NCI-H146 treated with DMSO at 0.1 percent for 48 hours (cell line): ENCODE measurements at regions not wholly inside any gene's neighbourhood (a gene's known extent, or its start where the extent isn't known, plus 50 kb on each side); places are given as distances from the start of the nearest gene placed in this dataset.

Experiments
- DNase-seq: peaks from one replicate; lab custom pipeline; 2025; ENCODE audit not compliant: unreplicated experiment; lab: John Stamatoyannopoulos, UW

DNA sequence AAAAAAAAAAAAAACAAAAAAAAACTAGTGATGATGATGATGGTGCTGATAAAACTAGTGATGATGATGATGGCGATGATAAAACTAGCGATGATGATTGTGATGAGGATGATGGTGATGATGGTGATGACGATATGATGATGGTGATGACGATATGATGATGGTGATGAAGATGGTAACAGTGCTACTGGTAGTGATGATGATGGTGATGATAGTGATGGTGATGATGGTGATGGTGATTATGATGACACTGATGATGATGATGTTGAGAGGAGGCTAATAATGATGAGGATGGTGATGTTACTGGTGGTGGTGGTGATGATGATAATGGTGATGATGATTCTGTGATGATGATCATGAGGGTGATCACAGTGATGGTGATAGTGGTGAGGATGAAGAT is 345.5 kb upstream of the CDH4 start:
- no peak for DNase-seq

DNA sequence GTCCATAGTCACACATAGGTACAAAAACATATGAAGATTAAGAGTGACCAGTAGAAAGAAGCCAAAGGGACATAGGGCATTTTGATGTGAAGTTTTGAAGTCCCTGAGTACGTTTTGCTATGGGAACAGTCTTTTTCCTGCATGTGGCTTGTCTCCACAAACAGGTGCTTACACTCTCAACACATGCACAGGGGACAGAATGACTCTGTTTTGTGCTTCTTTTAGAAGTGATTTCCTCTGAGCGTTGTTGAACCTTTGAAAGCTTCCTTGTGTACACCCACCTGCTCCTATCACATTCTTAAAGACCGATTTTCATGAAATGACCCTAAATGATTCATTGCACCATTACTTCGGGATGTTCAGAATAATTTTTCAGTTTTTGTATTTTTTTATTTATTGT is 338.8 kb upstream of the CDH4 start:
- DNase-seq, result no peak

DNA sequence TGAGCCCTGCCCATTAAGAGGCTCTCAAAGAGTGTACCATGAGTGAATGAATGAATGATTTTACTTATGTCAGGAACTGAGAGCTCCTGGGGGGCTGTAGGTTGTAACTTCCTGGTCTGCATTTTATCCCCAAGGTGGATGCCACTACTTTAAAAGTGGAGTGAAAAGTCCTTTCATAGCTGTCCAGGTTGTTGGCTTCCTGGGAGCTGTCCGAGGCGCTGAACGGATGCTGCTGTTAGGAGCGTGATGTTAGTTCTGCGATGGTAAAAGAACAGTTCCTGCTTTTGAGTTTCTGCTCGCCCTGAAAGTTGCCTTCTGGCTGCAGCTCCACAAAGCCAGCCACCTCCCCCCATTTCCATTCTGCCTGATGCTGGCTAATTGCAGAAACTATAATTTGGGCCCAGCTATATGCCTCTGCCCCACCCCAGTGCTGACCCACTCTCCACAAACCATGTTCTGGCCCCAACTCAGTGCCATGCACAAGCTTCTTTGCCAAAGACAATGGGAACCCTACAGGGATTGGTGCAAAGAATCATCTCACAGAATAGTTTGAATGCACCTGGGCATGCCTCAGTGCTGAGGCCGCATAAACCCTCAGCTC is 330.9 kb upstream of the CDH4 start:
- no peak for DNase-seq

GRCh38 chr20:60926831-60927230 is 325.2 kb upstream of the CDH4 start:
- DNase-seq, result no peak

GRCh38 chr20:60928341-60928740 is 323.7 kb upstream of the CDH4 start:
- DNase-seq, result no peak

- no peak for DNase-seq
These were observed 321.9 kb upstream of the CDH4 start for GRCh38 chr20:60930023-60930790.

DNA sequence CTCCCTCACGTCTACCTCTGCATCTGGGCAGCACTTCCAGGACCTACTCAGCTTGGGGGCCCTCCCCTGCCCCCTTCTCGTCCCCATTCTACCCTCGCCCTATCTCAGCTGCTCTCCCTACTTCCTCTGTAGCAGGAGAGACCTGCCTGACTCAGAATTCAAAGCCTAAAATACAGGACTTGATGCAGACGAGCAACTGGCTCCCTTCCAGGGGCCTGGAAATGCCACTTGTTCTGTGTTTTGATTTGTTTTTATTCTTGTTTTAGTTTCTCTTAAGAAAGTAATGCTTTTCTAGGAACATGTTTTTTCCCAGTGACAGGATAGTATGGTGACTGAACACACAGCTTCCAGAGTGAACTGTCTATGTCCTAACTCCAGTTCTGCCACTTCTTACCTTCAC is 320.4 kb upstream of the CDH4 start:
- no peak for DNase-seq

GRCh38 chr20:60934724-60935123 is 317.3 kb upstream of the CDH4 start:
- DNase-seq, result no peak

GRCh38 chr20:60935971-60936370 is 316.1 kb upstream of the CDH4 start:
- DNase-seq, result no peak

GRCh38 chr20:60937585-60937984 is 314.5 kb upstream of the CDH4 start:
- no peak for DNase-seq

GRCh38 chr20:60941379-60941778 is 310.7 kb upstream of the CDH4 start:
- no peak for DNase-seq

GRCh38 chr20:60947819-60948218 is 304.2 kb upstream of the CDH4 start:
- no peak for DNase-seq

- no peak for DNase-seq
These were observed 303.8 kb upstream of the CDH4 start for GRCh38 chr20:60948224-60948623.

DNA sequence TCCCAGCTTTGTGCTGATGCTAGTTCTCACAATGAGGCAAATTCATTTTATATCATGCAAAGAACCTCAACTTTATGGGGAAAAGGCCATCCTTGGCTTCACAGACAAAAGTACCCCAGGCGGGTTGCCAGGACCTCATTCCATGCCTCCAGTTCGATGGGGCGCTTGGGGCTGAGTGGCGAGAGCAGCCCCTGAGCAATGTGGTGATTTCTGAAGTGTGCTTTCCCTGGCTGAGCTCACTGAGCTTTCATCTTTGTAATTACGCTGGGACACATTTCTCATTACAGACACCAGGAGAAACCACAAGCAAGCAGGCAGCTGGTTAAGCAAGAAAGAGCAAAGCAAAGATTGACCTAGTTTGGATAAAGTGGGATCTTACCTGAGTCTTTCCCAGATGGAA is 301.5 kb upstream of the CDH4 start:
- DNase-seq, result no peak

- no peak for DNase-seq
These were observed 301.1 kb upstream of the CDH4 start for GRCh38 chr20:60950974-60951373.

DNA sequence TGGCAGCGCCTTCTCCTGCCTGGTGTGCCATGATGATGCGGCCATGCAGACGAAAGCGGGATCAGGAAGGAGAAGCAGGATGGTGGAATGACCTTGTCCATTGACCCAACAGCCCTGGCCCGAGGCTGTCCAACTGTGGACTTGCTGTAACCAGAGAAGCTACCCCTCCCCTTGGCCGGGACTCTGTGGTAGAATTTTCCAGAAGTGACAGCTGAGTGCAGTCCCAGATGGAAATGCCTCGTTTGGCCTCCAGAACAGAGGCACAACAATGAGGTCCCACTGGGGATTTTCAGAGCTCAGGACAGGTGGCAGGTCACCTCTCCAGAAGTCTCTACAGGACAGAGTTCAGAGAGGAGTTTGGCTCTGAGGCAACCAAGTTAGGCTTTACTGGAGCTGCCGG is 299.2 kb upstream of the CDH4 start:
- no peak for DNase-seq

GRCh38 chr20:60953321-60953720 is 298.7 kb upstream of the CDH4 start:
- DNase-seq, result no peak

DNA sequence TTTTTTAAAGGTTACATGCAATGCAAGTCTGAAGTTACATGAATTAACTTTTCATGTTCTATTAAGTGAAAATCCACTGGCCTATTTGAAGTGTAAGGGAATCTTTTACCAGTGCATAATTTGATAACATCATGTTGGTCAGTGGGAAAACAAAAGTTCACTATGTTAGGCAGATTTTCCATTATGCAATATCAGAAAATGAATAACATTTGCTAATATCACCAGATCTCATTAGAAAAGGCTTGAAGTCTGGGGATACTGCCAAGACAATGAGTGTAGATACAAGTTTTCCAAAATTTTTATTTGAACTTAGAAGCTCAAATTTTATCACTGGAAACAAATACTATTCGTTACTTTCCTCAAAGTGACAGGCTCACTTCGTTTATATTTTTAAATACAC is 296.4 kb upstream of the CDH4 start:
- DNase-seq, result no peak

- no peak for DNase-seq
These were observed 295.9 kb upstream of the CDH4 start for GRCh38 chr20:60956194-60956593.

- no peak for DNase-seq
These were observed 294.4 kb upstream of the CDH4 start for GRCh38 chr20:60957621-60958020.

DNA sequence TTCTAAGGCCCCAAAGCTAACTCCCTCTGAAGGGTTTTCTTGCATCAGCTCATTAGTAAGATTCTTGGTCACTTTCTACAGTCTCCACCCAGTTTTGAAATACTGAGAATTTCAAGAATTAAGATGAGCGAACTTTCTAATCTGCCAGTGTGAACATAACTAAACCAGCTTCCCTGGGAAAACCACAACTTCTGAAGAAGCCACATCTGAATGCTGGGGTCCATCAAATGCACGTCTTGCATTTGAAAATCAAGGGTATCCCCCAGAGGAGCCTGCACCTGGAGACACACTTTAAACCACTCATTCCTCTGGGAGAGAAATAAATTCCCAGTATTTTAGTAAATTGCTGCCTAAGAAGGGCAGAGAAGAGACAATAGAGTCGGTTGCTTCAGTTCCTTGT is 292.1 kb upstream of the CDH4 start:
- no peak for DNase-seq

GRCh38 chr20:60960500-60960899 is 291.6 kb upstream of the CDH4 start:
- DNase-seq, result no peak

DNA sequence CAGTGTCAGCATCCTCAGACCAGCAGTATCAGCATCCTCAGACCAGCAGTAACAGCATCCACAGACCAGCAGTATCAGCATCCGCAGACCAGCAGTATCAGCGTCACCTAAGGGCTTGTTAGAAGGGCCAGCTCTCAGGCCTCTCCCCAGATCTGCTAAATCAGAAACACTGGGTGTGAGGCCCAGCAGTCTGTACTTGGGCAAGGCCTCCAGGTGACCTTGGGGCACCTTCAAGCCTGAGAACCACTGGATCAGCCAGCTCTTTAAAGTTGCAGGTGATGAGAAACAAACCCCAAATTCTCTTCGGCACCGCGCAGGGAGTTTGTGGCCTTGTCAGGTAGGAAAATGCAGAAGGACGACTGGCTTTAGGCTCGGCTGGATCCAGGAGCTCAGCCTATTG is 290.5 kb upstream of the CDH4 start:
- DNase-seq, result no peak
